B cell (primary cell): ENCODE measurements at regions not wholly inside any gene's neighbourhood (a gene's known extent, or its start where the extent isn't known, plus 50 kb on each side); places are given as distances from the start of the nearest gene placed in this dataset.

Experiments used
- ATAC-seq: fragments of 200-7000 bp; cut with Tn5 transposase; one replicate; pipeline ENCODE4 v1.10.0; 2021; ENCODE audit warnings: low read depth, mild to moderate bottlenecking, moderate number of reproducible peaks, moderate library complexity
- CTCF ChIA-PET: fragments of 350-600 bp; sonication (Branson Sonifier 250); formaldehyde crosslinking; loops from one replicate; lab custom pipeline; 2021; ENCODE audit warnings: antibody characterized with exemption, inconsistent platforms; lab: Charles Lee
- POLR2A ChIA-PET: fragments of 350-600 bp; sonication (Branson Sonifier 250); formaldehyde crosslinking; loops from one replicate; lab custom pipeline; 2021; ENCODE audit warnings: antibody characterized with exemption; lab: Charles Lee
- DNase-seq: peaks from one replicate; pipeline ENCODE4 v3.0.0; 2013
- H2AFZ ChIP-seq: 2 replicates; pipeline ENCODE4 v1.6.1; 2012; ENCODE audit warnings: mild to moderate bottlenecking, low read depth, low read length; ENCODE audit not compliant: insufficient read depth, poor library complexity, severe bottlenecking
- H3K27ac ChIP-seq, 2 donors: 1 replicate in 1 of 2; 2 replicates in 1 of 2; pipeline ENCODE4 v1.5.1; 2012 to 2013; ENCODE audit warnings: low read length in 2 of 2, mild to moderate bottlenecking in 2 of 2, moderate library complexity in 1 of 2
- H3K27me3 ChIP-seq, 4 experiments: fragments of 200-600 bp in 1 of 4; sonication (generic) in 1 of 4; replicated peaks in 1 of 4; 1 replicate in 2 of 4; 2 replicates in 2 of 4; pipeline versions ENCODE4 v1.6.1 to v1.7.0; 2013 to 2016; ENCODE audit warnings: low read length in 3 of 4, mild to moderate bottlenecking in 2 of 4, mixed read lengths in 1 of 4, moderate library complexity in 1 of 4; ENCODE audit not compliant: insufficient read depth in 4 of 4, control insufficient read depth in 3 of 4; ENCODE audit errors: control extremely low read depth in 1 of 4
- H3K36me3 ChIP-seq, 2 experiments: replicated peaks in 1 of 2; 1 replicate in 1 of 2; 2 replicates in 1 of 2; pipeline versions ENCODE4 v1.6.1 to v1.7.1; 2013; ENCODE audit warnings: low read length in 1 of 2; ENCODE audit not compliant: insufficient read depth in 2 of 2, control insufficient read depth in 1 of 2; ENCODE audit errors: control extremely low read depth in 1 of 2, extremely low read depth in 1 of 2
- H3K4me1 ChIP-seq, 2 donors: fragments of 200-600 bp in 1 of 2; sonication (generic) in 1 of 2; 1 replicate in 1 of 2; 2 replicates in 1 of 2; pipeline versions ENCODE4 v1.5.1 to v1.6.1; 2013 to 2017; ENCODE audit warnings: low read length in 2 of 2; ENCODE audit not compliant: control insufficient read depth in 2 of 2, insufficient read depth in 2 of 2
- H3K4me2 ChIP-seq: replicated peaks from 2 replicates; pipeline ENCODE3; 2012; ENCODE audit warnings: mild to moderate bottlenecking, low read depth, low read length; ENCODE audit not compliant: poor library complexity, severe bottlenecking
- H3K4me3 ChIP-seq, 5 experiments: fragments of 200-600 bp in 1 of 5; sonication (generic) in 1 of 5; 1 replicate in 3 of 5; 2 replicates in 2 of 5; pipeline versions ENCODE4 v1.5.1 to v1.7.0; 2011 to 2016; ENCODE audit warnings: low read length in 4 of 5, mild to moderate bottlenecking in 4 of 5, low read depth in 2 of 5, control low read depth in 1 of 5, moderate library complexity in 1 of 5; ENCODE audit not compliant: insufficient read depth in 1 of 5; ENCODE audit errors: control extremely low read depth in 1 of 5, extremely low read depth in 1 of 5
- H3K79me2 ChIP-seq: fragments of 200-600 bp; sonication (generic); one replicate; pipeline ENCODE4 v1.6.0; 2016; ENCODE audit warnings: low read length; ENCODE audit not compliant: control insufficient read depth, insufficient read depth
- H3K9ac ChIP-seq: fragments of 200-600 bp; sonication (generic); 2 replicates; pipeline ENCODE4 v1.6.1; 2017; ENCODE audit warnings: mild to moderate bottlenecking, low read length, moderate library complexity
- H3K9me3 ChIP-seq, 3 donors: one replicate each; pipeline versions ENCODE4 v1.6.1 to v1.7.1; 2013; ENCODE audit warnings: low read length in 2 of 3; ENCODE audit not compliant: control insufficient read depth in 2 of 3, insufficient read depth in 1 of 3; ENCODE audit errors: control extremely low read depth in 1 of 3
- H4K20me1 ChIP-seq: 2 replicates; pipeline ENCODE4 v1.6.0; 2012; ENCODE audit warnings: mild to moderate bottlenecking, low read length; ENCODE audit not compliant: insufficient read depth, control insufficient read depth, poor library complexity, severe bottlenecking
- H3K27ac Mint-ChIP-seq: one replicate; pipeline ENCODE4 v1.8.0; 2021; ENCODE audit warnings: mixed read lengths
- H3K27me3 Mint-ChIP-seq: one replicate; pipeline ENCODE4 v1.8.0; 2021; ENCODE audit warnings: mixed read lengths
- H3K4me1 Mint-ChIP-seq: one replicate; pipeline ENCODE4 v1.8.0; 2021; ENCODE audit warnings: mixed read lengths
- H3K4me3 Mint-ChIP-seq: one replicate; pipeline ENCODE4 v1.8.0; 2021; ENCODE audit warnings: mixed read lengths
- H3K9me3 Mint-ChIP-seq: one replicate; pipeline ENCODE4 v1.8.0; 2022; ENCODE audit warnings: mixed read lengths; ENCODE audit not compliant: insufficient read depth
- EZH2 ChIP-seq: IDR thresholded peaks from 2 replicates; pipeline ENCODE4 v1.6.1; 2012; ENCODE audit warnings: borderline replicate concordance, low read depth, mild to moderate bottlenecking, moderate library complexity, low read length; ENCODE audit not compliant: insufficient read depth, poor library complexity, severe bottlenecking
- WGBS: methylation state at CpG from one replicate; pipeline ENCODE4 v1.1.5; 2013; ENCODE audit warnings: missing lambda C conversion rate; ENCODE audit not compliant: insufficient coverage; 5-methylcytosine and 5-hydroxymethylcytosine counted together
- intact Hi-C: fragments of 100-400 bp; cut with micrococcal nuclease; formaldehyde crosslinking; loops from one replicate; pipeline ENCODE4 v1.10.0; 2022
- TF ChIP-seq, protein P1 (sequence below): fragments of 200-600 bp; IDR thresholded peaks from one replicate; pipeline ENCODE4 v1.8.0; 2022; ENCODE audit warnings: antibody characterized with exemption, mild to moderate bottlenecking

DNA sequence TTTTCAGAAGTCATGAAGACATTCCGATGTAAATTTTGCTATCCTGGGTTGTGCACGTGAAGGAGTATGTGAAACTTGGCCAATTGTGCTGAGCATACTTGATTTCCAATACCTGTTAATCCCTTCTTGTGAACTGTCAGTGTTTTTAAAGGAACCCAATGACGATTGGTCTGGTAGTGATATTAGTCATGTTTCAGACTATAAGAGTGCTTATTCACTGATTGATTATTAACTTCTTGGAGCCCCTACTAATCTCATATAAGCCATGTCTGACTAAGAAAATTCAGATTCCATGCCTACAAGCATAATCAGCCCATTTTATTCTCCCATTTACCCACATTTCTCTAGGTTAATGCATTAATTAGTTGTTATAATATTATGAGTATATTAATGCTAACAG is 330.8 kb upstream of the MTNR1B start:
- TF ChIP-seq EZH2: no peak
- TF ChIP-seq, protein P1, sequence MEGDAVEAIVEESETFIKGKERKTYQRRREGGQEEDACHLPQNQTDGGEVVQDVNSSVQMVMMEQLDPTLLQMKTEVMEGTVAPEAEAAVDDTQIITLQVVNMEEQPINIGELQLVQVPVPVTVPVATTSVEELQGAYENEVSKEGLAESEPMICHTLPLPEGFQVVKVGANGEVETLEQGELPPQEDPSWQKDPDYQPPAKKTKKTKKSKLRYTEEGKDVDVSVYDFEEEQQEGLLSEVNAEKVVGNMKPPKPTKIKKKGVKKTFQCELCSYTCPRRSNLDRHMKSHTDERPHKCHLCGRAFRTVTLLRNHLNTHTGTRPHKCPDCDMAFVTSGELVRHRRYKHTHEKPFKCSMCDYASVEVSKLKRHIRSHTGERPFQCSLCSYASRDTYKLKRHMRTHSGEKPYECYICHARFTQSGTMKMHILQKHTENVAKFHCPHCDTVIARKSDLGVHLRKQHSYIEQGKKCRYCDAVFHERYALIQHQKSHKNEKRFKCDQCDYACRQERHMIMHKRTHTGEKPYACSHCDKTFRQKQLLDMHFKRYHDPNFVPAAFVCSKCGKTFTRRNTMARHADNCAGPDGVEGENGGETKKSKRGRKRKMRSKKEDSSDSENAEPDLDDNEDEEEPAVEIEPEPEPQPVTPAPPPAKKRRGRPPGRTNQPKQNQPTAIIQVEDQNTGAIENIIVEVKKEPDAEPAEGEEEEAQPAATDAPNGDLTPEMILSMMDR: no peak
- no peaks in the 10 kb centered on the region for H3K9me3 Mint-ChIP-seq
- Histone ChIP-seq H3K27me3 (no peaks in the 10 kb centered on the region), H3K9ac (no peak overlapping the region), H3K36me3 (no peaks in the 10 kb centered on the region), H3K9me3 (no peaks in the 10 kb centered on the region), H3K27ac (no peak overlapping the region), H3K79me2 (no peaks in the 10 kb centered on the region), H3K4me1 (no peaks in the 10 kb centered on the region), H3K4me3 (no peak overlapping the region), H3K4me2 (no peak overlapping the region), H2AFZ (no peak overlapping the region), H4K20me1 (no peaks in the 10 kb centered on the region)
- ATAC-seq: no peak
- no peak for DNase-seq
- POLR2A ChIA-PET: no interaction called here
- H3K4me1 Mint-ChIP-seq: no peaks in the 10 kb centered on the region
- intact Hi-C loops: no loop called here
- CTCF ChIA-PET: no interaction called here
- H3K27ac Mint-ChIP-seq: no peak overlapping the region
- no peaks in the 10 kb centered on the region for H3K27me3 Mint-ChIP-seq
- 100% methylated on average over 2 of the region's 3 CpGs for WGBS
- H3K4me3 Mint-ChIP-seq: no peak overlapping the region

DNA sequence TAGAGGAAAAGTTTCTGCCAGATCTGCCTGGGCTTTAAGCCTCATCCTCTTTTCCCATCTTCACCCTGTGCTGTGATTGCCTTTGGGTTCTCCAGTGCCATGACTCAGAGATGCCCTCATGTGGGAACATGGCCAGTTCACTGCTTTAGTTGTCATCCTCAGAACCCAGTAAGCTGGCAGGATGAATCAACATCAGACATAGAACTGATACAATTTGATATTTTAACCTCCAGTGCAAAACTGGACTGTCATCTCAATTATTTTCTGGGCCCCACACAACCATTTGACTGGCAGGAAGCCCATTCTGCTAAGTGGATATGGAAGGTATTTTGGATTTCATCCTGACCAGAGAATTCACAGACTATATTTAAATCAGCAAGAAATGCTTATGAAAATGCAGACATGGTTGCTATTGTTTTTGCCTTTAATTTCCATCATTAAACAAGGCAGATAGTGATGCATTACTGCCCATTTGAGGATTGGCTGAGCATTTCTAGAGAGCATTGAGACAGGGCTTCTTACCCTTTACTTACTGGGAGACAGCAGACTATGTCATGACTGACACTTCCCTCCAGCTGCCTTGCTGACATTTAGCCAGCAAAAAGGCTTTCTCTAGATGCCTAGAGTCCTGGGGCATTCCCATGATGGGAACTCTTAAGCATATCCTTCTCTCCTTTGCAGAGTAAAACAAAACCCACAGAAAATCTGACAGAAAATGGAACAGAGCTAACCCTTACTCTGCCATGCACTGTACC is 327.1 kb upstream of the MTNR1B start:
- Histone ChIP-seq H3K9me3 (no peaks in the 10 kb centered on the region), H2AFZ (no peak overlapping the region), H3K27me3 (no peaks in the 10 kb centered on the region), H3K4me3 (no peak overlapping the region), H3K4me1 (no peaks in the 10 kb centered on the region), H3K9ac (no peak overlapping the region), H3K27ac (no peak overlapping the region), H3K36me3 (no peaks in the 10 kb centered on the region), H4K20me1 (no peaks in the 10 kb centered on the region), H3K79me2 (no peaks in the 10 kb centered on the region), H3K4me2 (no peak overlapping the region)
- Mint-ChIP-seq H3K27me3 (no peaks in the 10 kb centered on the region), H3K4me3 (no peak overlapping the region), H3K27ac (no peak overlapping the region), H3K9me3 (no peaks in the 10 kb centered on the region), H3K4me1 (no peaks in the 10 kb centered on the region)
- no peak for ATAC-seq
- DNase-seq: no peak
- POLR2A ChIA-PET: no interaction called here
- TF ChIP-seq, protein P1: no peak
- TF ChIP-seq EZH2: no peak
- intact Hi-C loops: no loop called here
- CTCF ChIA-PET: no interaction called here
